ENCODE measurements at regions not wholly inside any gene's neighbourhood (a gene's known extent, or its start where the extent isn't known, plus 50 kb on each side); places are given as distances from the start of the nearest gene placed in this dataset.

DNA sequence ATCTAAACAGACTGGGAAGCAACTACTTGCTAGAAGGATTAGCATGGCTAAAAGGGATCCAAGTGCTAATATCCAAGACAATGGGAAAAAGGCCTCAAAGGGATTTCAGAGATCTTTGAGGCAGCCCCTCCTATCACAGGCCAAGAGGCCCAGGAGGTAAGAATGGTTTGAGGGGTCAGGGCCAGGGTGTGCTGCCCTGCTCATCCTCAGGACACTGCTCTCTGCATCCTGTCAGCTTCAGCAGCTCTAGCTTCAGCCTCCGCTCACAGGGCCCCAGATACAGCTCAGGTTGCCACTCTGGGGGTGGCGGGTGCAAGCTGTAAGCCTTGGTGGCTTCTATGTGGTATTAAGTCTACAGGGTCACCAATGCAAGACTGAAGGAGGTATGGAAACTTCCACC lies 278.7 kb downstream of the PARP8 start:
- TF ChIP-seq, protein P1, sequence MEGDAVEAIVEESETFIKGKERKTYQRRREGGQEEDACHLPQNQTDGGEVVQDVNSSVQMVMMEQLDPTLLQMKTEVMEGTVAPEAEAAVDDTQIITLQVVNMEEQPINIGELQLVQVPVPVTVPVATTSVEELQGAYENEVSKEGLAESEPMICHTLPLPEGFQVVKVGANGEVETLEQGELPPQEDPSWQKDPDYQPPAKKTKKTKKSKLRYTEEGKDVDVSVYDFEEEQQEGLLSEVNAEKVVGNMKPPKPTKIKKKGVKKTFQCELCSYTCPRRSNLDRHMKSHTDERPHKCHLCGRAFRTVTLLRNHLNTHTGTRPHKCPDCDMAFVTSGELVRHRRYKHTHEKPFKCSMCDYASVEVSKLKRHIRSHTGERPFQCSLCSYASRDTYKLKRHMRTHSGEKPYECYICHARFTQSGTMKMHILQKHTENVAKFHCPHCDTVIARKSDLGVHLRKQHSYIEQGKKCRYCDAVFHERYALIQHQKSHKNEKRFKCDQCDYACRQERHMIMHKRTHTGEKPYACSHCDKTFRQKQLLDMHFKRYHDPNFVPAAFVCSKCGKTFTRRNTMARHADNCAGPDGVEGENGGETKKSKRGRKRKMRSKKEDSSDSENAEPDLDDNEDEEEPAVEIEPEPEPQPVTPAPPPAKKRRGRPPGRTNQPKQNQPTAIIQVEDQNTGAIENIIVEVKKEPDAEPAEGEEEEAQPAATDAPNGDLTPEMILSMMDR (IDR thresholded peaks at IDR 0.05), result no peak
- no peak for TF ChIP-seq ZFX (IDR thresholded peaks at IDR 0.05; ENCODE audit: borderline replicate concordance)
